MM.1S (cell line): ENCODE measurements at regions not wholly inside any gene's neighbourhood (a gene's known extent, or its start where the extent isn't known, plus 50 kb on each side); places are given as distances from the start of the nearest gene placed in this dataset.

Source experiments
- DNase-seq: peaks from one replicate; pipeline ENCODE4 v3.0.0-alpha.2; 2015
- H2AFZ ChIP-seq: fragments of 300-600 bp; sonication (generic); 2 replicates; pipeline ENCODE4 v1.6.0; 2016; ENCODE audit warnings: antibody characterized with exemption, low read length
- H3F3A ChIP-seq: fragments of 300-600 bp; sonication (generic); 2 replicates; pipeline ENCODE4 v1.6.1; 2016; ENCODE audit warnings: mild to moderate bottlenecking, antibody characterized with exemption, low read length, moderate library complexity, mixed read lengths; ENCODE audit not compliant: insufficient read depth
- H3K27ac ChIP-seq: fragments of 300-600 bp; sonication (generic); 2 replicates; pipeline ENCODE4 v1.5.1; 2016; ENCODE audit warnings: mild to moderate bottlenecking, low read length
- H3K27me3 ChIP-seq: fragments of 300-600 bp; sonication (generic); replicated peaks from 2 replicates; pipeline ENCODE4 v1.6.0; 2016; ENCODE audit warnings: low read length; ENCODE audit not compliant: insufficient read depth
- H3K36me3 ChIP-seq: fragments of 300-600 bp; sonication (generic); replicated peaks from 2 replicates; pipeline ENCODE4 v1.6.1; 2016; ENCODE audit warnings: mild to moderate bottlenecking, low read length, mixed read lengths; ENCODE audit not compliant: insufficient read depth
- H3K4me1 ChIP-seq: fragments of 300-600 bp; sonication (generic); 2 replicates; pipeline ENCODE4 v1.6.1; 2016; ENCODE audit warnings: low read length, mixed read lengths
- H3K4me2 ChIP-seq: fragments of 300-600 bp; sonication (generic); 2 replicates; pipeline ENCODE4 v1.6.0; 2016; ENCODE audit warnings: low read depth, low read length
- H3K4me3 ChIP-seq: fragments of 300-600 bp; sonication (generic); 2 replicates; pipeline ENCODE4 v1.5.1; 2016; ENCODE audit warnings: low read length, mixed read lengths
- H3K79me2 ChIP-seq: fragments of 300-600 bp; sonication (generic); 2 replicates; pipeline ENCODE4 v1.6.1; 2016; ENCODE audit warnings: mixed run types, low read length, mixed read lengths
- H3K9ac ChIP-seq: fragments of 300-600 bp; sonication (generic); 2 replicates; pipeline ENCODE4 v1.6.1; 2016; ENCODE audit warnings: low read length, mixed read lengths
- H3K9me2 ChIP-seq: fragments of 300-600 bp; sonication (generic); replicated peaks from 2 replicates; pipeline ENCODE4 v1.6.1; 2016; ENCODE audit warnings: mild to moderate bottlenecking, low read length, mixed read lengths; ENCODE audit not compliant: insufficient read depth
- H3K9me3 ChIP-seq: fragments of 300-600 bp; sonication (generic); replicated peaks from 2 replicates; pipeline ENCODE4 v1.6.1; 2016; ENCODE audit warnings: mild to moderate bottlenecking, low read length, mixed read lengths; ENCODE audit not compliant: insufficient read depth
- H4K20me1 ChIP-seq: fragments of 300-600 bp; sonication (generic); 2 replicates; pipeline ENCODE4 v1.6.1; 2016; ENCODE audit warnings: mild to moderate bottlenecking, low read length, moderate library complexity, mixed read lengths; ENCODE audit not compliant: insufficient read depth
- EZH2 ChIP-seq: fragments of 300-600 bp; sonication (generic); optimal IDR thresholded peaks from 2 replicates; pipeline ENCODE3; 2017; ENCODE audit warnings: low read depth, mild to moderate bottlenecking, antibody characterized with exemption, low read length, mixed read lengths
- EZH2phosphoT487 ChIP-seq: fragments of 300-600 bp; sonication (generic); IDR thresholded peaks from 2 replicates; pipeline ENCODE4 v1.6.1; 2018; ENCODE audit warnings: antibody characterized with exemption, low read length
- TF ChIP-seq, protein P1 (sequence below): fragments of 300-600 bp; sonication (generic); IDR thresholded peaks from 2 replicates; pipeline ENCODE4 v1.5.1; 2016; ENCODE audit warnings: antibody characterized with exemption, low read length, mixed read lengths

DNA sequence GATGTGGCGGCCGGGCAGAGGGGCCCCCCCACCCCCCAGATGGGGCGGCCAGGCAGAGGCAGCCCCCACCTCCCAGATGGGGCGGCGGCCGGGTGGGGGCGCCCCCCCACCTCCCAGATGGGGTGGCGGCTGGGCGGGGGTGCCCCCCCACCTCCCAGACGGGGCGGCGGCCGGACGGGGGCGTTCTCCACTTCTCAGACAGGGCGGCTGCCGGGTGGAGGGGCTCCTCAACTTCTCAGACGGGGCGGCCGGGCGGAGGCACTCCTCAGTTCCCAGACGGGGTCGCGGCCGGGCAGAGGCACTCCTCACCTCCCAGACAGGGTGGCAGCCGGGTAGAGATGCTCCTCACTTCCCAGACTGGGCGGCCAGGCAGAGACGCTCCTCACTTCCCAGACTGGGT is 469.8 kb downstream of the PCNX1 start:
- Histone ChIP-seq H3K4me3 (no peak overlapping the region), H3K9ac (no peak overlapping the region), H3K79me2 (peaks cover 30% of the 10 kb centered on the region), H3K9me2 (no peaks in the 10 kb centered on the region), H3K9me3 (no peaks in the 10 kb centered on the region), H3K4me2 (no peak overlapping the region), H3K27me3 (no peaks in the 10 kb centered on the region), H3K36me3 (no peaks in the 10 kb centered on the region), H3K4me1 (no peaks in the 10 kb centered on the region), H3K27ac (no peak overlapping the region), H3F3A (no peaks in the 10 kb centered on the region), H4K20me1 (no peaks in the 10 kb centered on the region), H2AFZ (no peak overlapping the region)
- TF ChIP-seq EZH2phosphoT487 (no peak), EZH2 (no peak)
- TF ChIP-seq, protein P1, sequence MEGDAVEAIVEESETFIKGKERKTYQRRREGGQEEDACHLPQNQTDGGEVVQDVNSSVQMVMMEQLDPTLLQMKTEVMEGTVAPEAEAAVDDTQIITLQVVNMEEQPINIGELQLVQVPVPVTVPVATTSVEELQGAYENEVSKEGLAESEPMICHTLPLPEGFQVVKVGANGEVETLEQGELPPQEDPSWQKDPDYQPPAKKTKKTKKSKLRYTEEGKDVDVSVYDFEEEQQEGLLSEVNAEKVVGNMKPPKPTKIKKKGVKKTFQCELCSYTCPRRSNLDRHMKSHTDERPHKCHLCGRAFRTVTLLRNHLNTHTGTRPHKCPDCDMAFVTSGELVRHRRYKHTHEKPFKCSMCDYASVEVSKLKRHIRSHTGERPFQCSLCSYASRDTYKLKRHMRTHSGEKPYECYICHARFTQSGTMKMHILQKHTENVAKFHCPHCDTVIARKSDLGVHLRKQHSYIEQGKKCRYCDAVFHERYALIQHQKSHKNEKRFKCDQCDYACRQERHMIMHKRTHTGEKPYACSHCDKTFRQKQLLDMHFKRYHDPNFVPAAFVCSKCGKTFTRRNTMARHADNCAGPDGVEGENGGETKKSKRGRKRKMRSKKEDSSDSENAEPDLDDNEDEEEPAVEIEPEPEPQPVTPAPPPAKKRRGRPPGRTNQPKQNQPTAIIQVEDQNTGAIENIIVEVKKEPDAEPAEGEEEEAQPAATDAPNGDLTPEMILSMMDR = no peak
- no peak for DNase-seq

DNA sequence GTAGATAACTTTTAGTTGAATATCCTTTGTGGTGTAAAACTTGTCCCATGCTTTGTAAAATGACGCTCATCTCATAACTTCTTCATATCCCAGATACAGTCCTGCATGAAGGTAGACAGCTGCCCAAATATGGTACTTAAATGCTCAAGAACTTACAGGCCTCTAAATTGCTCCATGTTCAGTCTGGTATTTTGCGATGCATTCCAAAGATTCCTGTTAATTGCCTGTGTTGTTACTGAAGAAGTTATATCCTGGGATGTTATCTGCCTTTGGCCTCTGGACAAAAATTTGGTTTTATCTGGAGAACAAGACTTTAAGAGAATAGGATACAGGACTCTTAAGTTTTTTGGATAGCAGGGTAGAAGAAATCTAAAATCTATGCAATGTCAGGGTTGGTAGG is 473.0 kb downstream of the PCNX1 start:
- no peaks in the 10 kb centered on the region for H3K9me3 ChIP-seq
- no peaks in the 10 kb centered on the region for H4K20me1 ChIP-seq
- H3K4me2 ChIP-seq = no peak overlapping the region
- TF ChIP-seq EZH2 (no peak), EZH2phosphoT487 (no peak)
- no peaks in the 10 kb centered on the region for H3K36me3 ChIP-seq
- no peak overlapping the region for H3K27ac ChIP-seq
- H2AFZ ChIP-seq = no peak overlapping the region
- no peaks in the 10 kb centered on the region for H3F3A ChIP-seq
- peaks cover 24% of the 10 kb centered on the region for H3K79me2 ChIP-seq
- H3K9me2 ChIP-seq = no peaks in the 10 kb centered on the region
- no peak overlapping the region for H3K9ac ChIP-seq
- no peak overlapping the region for H3K4me3 ChIP-seq
- no peak for DNase-seq
- H3K27me3 ChIP-seq = no peaks in the 10 kb centered on the region
- no peaks in the 10 kb centered on the region for H3K4me1 ChIP-seq

DNA sequence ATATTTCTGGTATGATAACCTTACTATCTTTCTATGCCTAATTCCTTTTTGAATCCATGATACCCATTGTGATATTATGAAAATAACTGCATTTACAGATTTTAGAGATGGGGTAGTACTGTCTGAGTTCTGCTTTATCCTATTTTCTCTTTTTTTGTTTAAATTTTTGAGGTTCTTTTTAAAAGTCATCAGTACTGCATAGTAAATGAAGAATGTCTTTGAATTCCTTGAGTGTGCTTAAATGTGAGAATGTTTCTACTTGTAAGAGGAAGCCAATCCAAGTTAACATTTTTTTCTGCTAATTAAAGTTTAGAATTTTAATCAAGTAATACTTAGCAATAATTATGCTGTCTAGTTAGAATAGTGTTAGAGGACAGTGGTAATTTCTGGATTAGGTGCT is 474.6 kb downstream of the PCNX1 start:
- Histone ChIP-seq H3K27ac (no peak overlapping the region), H3F3A (no peaks in the 10 kb centered on the region), H3K4me3 (no peak overlapping the region), H2AFZ (no peak overlapping the region), H3K36me3 (no peaks in the 10 kb centered on the region), H4K20me1 (no peaks in the 10 kb centered on the region), H3K9me3 (no peaks in the 10 kb centered on the region), H3K4me2 (no peak overlapping the region), H3K9ac (no peak overlapping the region), H3K27me3 (no peaks in the 10 kb centered on the region), H3K79me2 (peaks cover 24% of the 10 kb centered on the region), H3K9me2 (no peaks in the 10 kb centered on the region), H3K4me1 (no peaks in the 10 kb centered on the region)
- TF ChIP-seq EZH2 = no peak
- TF ChIP-seq, protein P1 = no peak
- TF ChIP-seq EZH2phosphoT487 = no peak
- no peak for DNase-seq

DNA sequence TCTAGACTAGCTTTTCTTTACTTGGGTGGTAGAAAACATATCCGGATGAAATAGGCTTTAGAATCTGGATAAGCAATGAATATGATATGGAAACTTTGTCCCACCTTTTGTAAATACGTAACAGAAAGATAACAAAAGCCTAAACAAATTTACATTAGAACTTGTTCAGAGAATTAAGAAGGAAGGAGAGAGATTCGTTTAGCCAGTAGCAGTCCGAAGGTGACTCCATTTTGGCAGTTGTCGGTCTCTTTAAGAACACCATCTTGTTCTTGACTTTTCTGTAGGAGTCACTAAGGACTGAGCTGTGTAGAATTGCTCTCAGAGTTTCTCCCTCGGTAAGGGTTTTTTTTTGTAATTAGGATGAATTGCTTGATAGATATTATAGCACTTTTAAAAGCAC is 475.1 kb downstream of the PCNX1 start:
- Histone ChIP-seq H3K27me3 (no peaks in the 10 kb centered on the region), H3K9ac (no peak overlapping the region), H3F3A (no peaks in the 10 kb centered on the region), H3K4me2 (no peak overlapping the region), H3K9me2 (no peaks in the 10 kb centered on the region), H3K27ac (no peak overlapping the region), H3K4me3 (no peak overlapping the region), H3K36me3 (no peaks in the 10 kb centered on the region), H3K79me2 (peaks cover 24% of the 10 kb centered on the region), H4K20me1 (no peaks in the 10 kb centered on the region), H3K4me1 (no peaks in the 10 kb centered on the region), H3K9me3 (no peaks in the 10 kb centered on the region), H2AFZ (no peak overlapping the region)
- TF ChIP-seq EZH2 = no peak
- no peak for TF ChIP-seq EZH2phosphoT487
- TF ChIP-seq, protein P1 = no peak
- DNase-seq = no peak
